Endothelial cell of hepatic sinusoid (primary cell): ENCODE measurements at regions not wholly inside any gene's neighbourhood (a gene's known extent, or its start where the extent isn't known, plus 50 kb on each side); places are given as distances from the start of the nearest gene placed in this dataset.

ENCODE experiments used
- in situ Hi-C: cut with HindIII; loops from 2 replicates; pipeline ENCODE4 v1.10.0; 2017; ENCODE audit warnings: low sequenced_read_pairs

GRCh38 chr6:26149240-26149639 lies 62.0 kb downstream of the HFE start:
- in situ Hi-C loops, result no loop called here

DNA sequence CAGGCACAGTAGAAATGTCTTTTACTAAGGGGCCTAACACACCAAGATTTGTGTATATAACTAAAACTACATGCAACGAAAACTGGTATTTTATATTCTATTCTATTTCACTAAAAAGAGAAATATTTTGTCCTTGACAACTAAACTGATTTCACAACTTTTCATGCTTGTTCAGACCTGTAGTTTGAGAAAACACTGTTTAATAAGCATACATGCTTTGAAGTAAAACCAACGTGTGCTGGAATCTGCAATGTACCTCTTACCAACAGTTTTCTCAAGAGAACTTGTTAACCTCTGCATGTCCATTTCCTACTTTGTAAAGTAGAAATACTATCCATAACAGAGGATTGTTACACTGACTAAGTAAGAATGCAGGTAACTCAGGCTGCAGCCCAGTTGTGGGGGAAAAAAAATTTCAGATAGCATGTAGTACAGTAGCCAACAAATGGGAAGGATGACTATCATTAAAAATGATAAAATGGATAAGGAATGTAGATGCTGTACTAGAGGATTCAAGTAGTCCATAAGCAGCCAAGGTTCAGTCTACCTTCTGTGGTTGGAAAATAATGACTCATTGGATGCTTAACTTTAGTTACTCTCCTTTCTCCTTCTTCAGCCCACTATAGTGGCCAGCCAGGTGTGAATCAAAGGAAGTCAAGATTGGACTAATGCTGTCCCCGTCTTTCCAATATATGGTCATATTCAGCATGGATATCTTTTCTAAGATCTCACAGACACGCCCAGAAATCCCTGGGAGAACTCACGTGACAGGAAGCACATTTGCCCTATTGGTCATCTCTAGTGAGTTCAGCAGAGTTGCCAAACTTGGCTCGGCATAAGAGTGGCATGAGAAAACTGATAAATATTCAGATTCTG lies 65.2 kb downstream of the HFE start:
- in situ Hi-C loops, result no loop called here

DNA sequence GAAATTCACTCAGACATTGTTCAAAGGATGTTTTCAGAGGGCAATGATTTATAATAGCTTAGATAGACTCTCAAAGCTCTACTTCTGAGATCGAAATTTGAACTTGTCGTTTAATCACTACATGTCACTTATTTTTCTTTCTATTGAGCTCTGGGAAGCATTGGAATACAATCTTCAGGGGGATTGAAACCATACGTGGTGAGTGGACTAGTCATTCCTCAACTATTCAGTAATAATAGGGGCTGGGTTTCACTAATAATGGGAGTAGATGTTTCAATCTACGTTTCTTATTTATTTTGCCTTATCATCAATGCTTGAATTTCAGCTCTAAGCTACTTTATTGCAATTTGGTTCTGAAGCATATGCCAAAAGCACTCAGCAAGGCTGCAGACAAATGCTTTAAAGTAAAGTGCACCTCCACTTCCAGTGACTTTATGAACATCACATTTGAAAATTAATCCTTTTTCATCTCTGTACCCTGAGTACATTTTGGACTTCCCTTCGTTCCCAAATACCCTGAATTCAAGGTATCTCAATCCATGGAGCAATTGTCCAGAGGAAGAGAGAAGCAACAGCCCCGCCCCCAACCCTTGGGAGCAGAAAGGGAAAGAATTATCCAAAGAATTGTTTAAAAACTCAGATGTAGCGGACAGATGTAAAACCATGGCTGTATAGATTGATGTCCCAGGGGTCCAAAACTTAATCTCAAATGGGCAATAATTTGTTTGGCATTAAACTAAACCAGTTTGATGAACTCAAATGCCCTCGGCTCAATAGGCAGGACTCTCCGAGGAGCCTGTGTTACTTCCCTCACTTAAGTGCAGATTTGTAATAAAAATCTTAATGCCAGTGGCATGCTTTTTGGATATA lies 68.1 kb downstream of the HFE start:
- in situ Hi-C loops, result no loop called here

DNA sequence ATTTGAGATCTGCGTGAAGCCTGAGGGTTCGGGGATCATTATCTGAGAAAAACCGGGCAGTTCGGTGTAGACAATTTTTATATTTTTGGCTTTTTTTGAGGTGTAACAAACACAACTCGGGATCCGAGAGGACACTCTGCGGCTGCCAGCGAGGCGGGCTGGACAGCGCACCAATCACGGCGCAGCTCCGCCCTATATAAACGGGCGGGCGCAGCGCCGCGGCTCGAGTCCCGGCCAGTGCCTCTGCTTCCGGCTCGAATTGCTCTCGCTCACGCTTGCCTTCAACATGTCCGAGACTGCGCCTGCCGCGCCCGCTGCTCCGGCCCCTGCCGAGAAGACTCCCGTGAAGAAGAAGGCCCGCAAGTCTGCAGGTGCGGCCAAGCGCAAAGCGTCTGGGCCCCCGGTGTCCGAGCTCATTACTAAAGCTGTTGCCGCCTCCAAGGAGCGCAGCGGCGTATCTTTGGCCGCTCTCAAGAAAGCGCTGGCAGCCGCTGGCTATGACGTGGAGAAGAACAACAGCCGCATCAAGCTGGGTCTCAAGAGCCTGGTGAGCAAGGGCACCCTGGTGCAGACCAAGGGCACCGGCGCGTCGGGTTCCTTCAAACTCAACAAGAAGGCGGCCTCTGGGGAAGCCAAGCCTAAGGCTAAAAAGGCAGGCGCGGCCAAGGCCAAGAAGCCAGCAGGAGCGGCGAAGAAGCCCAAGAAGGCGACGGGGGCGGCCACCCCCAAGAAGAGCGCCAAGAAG lies 69.0 kb downstream of the HFE start:
- in situ Hi-C loops, result no loop called here

GRCh38 chr6:26156850-26157250 lies 69.6 kb downstream of the HFE start:
- in situ Hi-C loops, result no loop called here

GRCh38 chr6:26157251-26158075 lies 70.2 kb downstream of the HFE start:
- in situ Hi-C loops, result no loop called here

- in situ Hi-C loops, result no loop called here
Measured at GRCh38 chr6:26158076-26158580, 70.9 kb downstream of the HFE start.

GRCh38 chr6:26158581-26159356 lies 71.5 kb downstream of the HFE start:
- in situ Hi-C loops, result no loop called here

DNA sequence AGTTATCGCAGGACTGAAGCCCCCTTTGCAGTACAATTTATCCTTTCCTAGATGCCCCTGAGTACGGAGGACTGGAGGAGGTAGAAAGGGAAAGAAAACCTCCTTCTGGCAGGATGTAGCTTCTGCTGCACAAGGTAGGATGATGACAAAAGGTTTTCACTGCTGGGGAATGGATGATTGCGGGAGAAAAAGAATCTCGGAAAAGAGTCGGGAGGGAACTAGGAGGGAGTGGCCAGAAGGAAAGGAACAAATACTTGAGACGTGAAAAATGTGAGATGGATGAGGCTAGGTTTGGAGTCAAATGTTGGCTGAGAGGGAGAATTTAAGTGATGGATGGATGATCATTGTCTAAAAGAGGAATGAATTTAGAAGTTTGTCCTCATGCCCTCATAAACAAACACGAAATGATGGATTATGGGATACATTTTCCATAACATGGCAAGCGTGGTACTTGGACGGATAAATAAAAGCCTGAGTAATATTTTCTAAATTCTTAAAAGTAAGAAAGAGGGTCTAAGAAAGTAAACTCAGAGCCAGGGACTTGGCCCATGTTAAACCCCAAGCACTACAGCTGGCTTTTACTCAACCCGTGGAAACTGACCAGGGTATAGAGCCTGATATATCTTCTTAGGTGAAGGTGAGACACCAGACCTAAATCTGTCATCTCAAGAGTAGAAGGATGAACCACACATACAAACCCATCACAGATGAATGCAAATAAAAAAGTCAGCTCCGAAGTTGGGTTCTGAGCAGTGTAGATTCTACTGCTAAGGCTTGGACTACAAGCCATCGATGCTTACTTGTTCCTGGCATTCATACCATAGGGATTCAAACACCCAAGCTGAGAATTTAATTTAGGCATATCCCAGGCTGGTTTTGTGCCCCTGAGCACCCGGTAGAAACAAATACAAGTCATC lies 72.4 kb downstream of the HFE start:
- in situ Hi-C loops, result loop anchor here (10.0 kb wide), 1 partner anchor 95 kb away; no protein-coding TSS in a partner anchor

- in situ Hi-C loops, result loop anchor here (10.0 kb wide), 1 partner anchor 97 kb away; no protein-coding TSS in a partner anchor
Measured at GRCh38 chr6:26161322-26161721, 74.1 kb downstream of the HFE start.

DNA sequence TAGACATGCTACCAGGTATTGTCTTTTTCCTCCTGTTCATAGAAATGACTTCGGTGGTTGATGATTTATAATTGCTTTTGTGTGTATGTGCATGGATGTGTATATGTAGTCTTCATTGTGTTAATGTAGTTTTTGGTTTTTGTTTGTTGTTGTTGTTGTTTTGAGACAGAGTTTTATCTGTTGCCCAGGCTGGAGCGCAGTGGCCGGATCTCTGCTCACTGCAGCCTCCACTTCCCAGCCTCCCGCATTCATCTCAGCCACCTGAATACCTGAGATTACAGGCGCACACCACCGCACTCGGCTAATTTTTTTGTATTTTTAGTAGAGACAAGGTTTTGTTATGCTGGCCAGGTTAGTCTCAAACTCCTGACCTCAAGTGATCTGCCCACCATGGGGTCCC lies 75.2 kb downstream of the HFE start:
- in situ Hi-C loops, result loop anchor here (10.0 kb wide), 1 partner anchor 98 kb away; no protein-coding TSS in a partner anchor

GRCh38 chr6:26163427-26164119 lies 76.3 kb downstream of the HFE start:
- in situ Hi-C loops, result loop anchor here (10.0 kb wide), 1 partner anchor 99 kb away; no protein-coding TSS in a partner anchor

DNA sequence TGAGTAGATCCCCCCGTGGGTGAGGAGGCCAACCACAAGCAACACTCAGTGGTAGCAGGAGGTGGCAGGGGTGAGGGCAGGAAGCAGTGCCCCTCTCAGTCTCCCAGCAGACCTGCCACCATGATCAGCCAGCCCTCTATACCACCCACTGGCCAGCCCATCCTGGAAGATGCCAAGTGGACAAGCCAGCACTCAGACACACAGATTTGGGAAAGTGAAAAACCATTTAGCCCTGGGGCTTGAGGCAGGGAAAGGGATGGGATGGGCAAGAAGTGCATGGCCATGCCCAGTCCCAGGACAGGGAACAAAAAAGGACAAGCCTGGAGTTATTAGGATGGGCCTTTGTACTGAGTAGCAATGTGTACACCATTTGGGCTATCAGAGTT lies 76.9 kb downstream of the HFE start:
- in situ Hi-C loops, result loop anchor here (10.0 kb wide), 1 partner anchor 99 kb away; no protein-coding TSS in a partner anchor

DNA sequence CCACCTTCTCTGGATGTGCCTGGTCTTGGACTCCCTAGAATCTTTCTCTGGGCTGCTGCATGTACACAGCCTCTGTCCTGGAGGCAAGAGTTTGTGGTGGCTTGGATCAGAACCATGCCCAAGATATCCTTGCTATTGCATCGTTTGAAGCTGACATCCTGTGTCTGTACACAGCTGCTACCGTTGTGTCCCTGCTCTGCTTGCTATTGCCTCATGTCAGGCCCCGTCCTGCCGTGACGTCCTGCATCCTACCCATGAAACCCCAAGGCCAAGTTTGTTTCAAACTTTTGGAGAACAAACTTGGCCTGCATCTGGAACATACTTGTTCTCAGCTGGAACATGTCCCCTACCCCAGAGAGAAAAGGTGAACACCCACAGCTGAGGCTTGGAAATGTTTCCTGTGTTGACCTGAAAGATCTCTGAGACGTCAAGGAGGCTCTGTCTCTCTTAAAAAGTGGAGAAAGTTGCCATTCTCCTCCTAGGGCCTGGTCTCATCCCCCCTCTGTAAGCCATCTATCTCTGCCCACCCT lies 78.1 kb downstream of the HFE start:
- in situ Hi-C loops, result loop anchor here (10.0 kb wide), 1 partner anchor 101 kb away; no protein-coding TSS in a partner anchor

GRCh38 chr6:26170181-26170580 lies 83.0 kb downstream of the HFE start:
- in situ Hi-C loops, result no loop called here

DNA sequence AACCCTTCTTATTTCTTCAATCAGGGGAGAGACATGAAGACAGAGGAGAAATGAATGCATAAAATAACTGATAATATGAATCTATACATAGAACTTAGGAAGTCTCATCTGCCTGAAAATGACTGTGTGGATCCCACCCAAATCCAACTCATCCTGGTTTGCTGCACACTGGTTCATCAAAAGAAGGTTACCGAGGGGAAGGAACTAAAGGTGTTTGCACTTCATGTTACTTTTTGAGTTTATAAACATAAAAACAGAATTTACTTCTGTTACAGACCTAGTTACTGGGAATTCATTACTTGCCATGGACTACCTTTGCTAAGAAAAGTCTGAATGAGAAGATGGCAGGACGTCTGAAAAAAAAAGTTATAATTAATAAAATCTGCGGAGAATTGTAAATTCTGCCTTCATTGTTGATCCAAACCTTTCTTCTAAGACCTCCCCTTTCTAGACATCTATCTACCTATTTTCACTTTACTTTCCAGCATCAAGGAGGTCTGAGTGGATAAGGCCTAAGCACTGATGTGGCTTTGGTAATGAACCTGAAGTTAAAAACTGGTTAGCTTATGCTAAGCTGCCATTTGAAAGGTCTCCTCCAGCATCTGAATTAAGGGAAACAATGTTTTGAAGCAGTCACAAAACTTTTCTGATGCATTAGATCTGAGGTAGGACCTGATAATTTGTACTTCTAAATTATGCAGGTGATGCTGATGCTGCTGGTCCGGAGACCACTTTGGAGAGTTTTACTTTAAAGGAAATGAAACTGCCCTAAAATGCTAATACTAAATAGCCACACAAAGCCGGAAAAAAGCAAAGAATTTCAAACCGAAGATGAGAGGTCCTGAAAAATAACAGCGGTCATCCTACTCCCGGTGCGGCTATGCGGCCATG lies 84.0 kb downstream of the HFE start:
- in situ Hi-C loops, result no loop called here
